IPS DF 6.9 (cell line): ENCODE measurements at regions not wholly inside any gene's neighbourhood (a gene's known extent, or its start where the extent isn't known, plus 50 kb on each side); places are given as distances from the start of the nearest gene placed in this dataset.
"Not testable (repeated sequence)": the region's sequence is repeated elsewhere in the genome, so short reads cannot be mapped to it uniquely, and the experiment has no call there.

Source experiments
- DNase-seq: peaks from one replicate; pipeline ENCODE4 v3.0.0-alpha.2; 2013; ENCODE audit warnings: low read depth, low spot score
- H3K27ac ChIP-seq: one replicate; pipeline ENCODE4 v1.5.1; 2013; ENCODE audit warnings: low read length, control low read depth
- H3K27me3 ChIP-seq: 2 replicates; pipeline ENCODE4 v1.6.1; 2013; ENCODE audit warnings: mild to moderate bottlenecking, low read length; ENCODE audit not compliant: control insufficient read depth, insufficient read depth
- H3K36me3 ChIP-seq: 2 replicates; pipeline ENCODE4 v1.6.1; 2013; ENCODE audit warnings: low read length; ENCODE audit not compliant: control insufficient read depth, insufficient read depth
- H3K4me1 ChIP-seq: 2 replicates; pipeline ENCODE4 v1.6.1; 2013; ENCODE audit warnings: low read length; ENCODE audit not compliant: control insufficient read depth, insufficient read depth
- H3K4me3 ChIP-seq: 2 replicates; pipeline ENCODE4 v1.5.1; 2013; ENCODE audit warnings: mild to moderate bottlenecking, low read length
- H3K9me3 ChIP-seq: 2 replicates; pipeline ENCODE4 v1.6.1; 2013; ENCODE audit warnings: low read length, inconsistent platforms; ENCODE audit not compliant: control insufficient read depth, insufficient read depth
- whole genome bisulfite sequencing: extraction: QIAGEN DNeasy Blood & Tissue Kit; methylation state at CpG from one replicate; pipeline ENCODE4 v1.1.7; 2013; ENCODE audit warnings: mixed read lengths, missing lambda C conversion rate; ENCODE audit not compliant: insufficient read length, insufficient coverage; 5-methylcytosine and 5-hydroxymethylcytosine counted together

- Histone ChIP-seq H3K27me3 (no peaks in the 10 kb centered on the region), H3K9me3 (no peaks in the 10 kb centered on the region), H3K27ac (no peak overlapping the region), H3K4me1 (no peaks in the 10 kb centered on the region), H3K4me3 (no peak overlapping the region), H3K36me3 (no peaks in the 10 kb centered on the region)
- DNase-seq: no peak
Measured at GRCh38 chrY:15871570-15871969, 1347.2 kb downstream of the NLGN4Y start.

- H3K27ac ChIP-seq, H3K27me3 ChIP-seq, H3K4me1 ChIP-seq, DNase-seq, H3K9me3 ChIP-seq, H3K36me3 ChIP-seq, H3K4me3 ChIP-seq: not testable (repeated sequence)
- WGBS: no CpG with 5 or more reads among the region's 4 CpGs
Measured at GRCh38 chrY:15875881-15876280, 1351.6 kb downstream of the NLGN4Y start.

- not testable (repeated sequence) for H3K4me1 ChIP-seq, H3K4me3 ChIP-seq, H3K27me3 ChIP-seq, H3K9me3 ChIP-seq, DNase-seq, H3K36me3 ChIP-seq, H3K27ac ChIP-seq
- WGBS: no CpG with 5 or more reads among the region's 4 CpGs
Measured at GRCh38 chrY:15903524-15903923, 1379.2 kb downstream of the NLGN4Y start.

- H3K36me3 ChIP-seq: no peaks in the 10 kb centered on the region
- DNase-seq: no peak
Measured at GRCh38 chrY:15905557-15905956, 1381.2 kb downstream of the NLGN4Y start.

GRCh38 chrY:15926499-15926898 lies 1402.2 kb downstream of the NLGN4Y start:
- DNase-seq: no peak
- WGBS: no CpG with 5 or more reads among the region's 2 CpGs
- H3K9me3 ChIP-seq: no peaks in the 10 kb centered on the region
- H3K27ac ChIP-seq: no peak overlapping the region
- no peaks in the 10 kb centered on the region for H3K36me3 ChIP-seq
- H3K4me1 ChIP-seq: no peaks in the 10 kb centered on the region
- no peak overlapping the region for H3K4me3 ChIP-seq
- H3K27me3 ChIP-seq: no peaks in the 10 kb centered on the region

More at GRCh38 chrY:15905557-15905956, 1381.2 kb downstream of the NLGN4Y start:
- Histone ChIP-seq H3K27ac (no peak overlapping the region), H3K9me3 (no peaks in the 10 kb centered on the region), H3K4me3 (no peak overlapping the region), H3K27me3 (no peaks in the 10 kb centered on the region), H3K4me1 (no peaks in the 10 kb centered on the region)
- no CpG with 5 or more reads among the region's 2 CpGs for WGBS

- H3K27ac ChIP-seq: no peak overlapping the region
- no peak overlapping the region for H3K4me3 ChIP-seq
- no peaks in the 10 kb centered on the region for H3K36me3 ChIP-seq
- H3K9me3 ChIP-seq: no peaks in the 10 kb centered on the region
- H3K27me3 ChIP-seq: no peaks in the 10 kb centered on the region
- no peak for DNase-seq
- H3K4me1 ChIP-seq: no peaks in the 10 kb centered on the region
Measured at GRCh38 chrY:15938791-15939190, 1414.5 kb downstream of the NLGN4Y start.

- H3K36me3 ChIP-seq: no peaks in the 10 kb centered on the region
- H3K4me3 ChIP-seq: no peak overlapping the region
- H3K27ac ChIP-seq: no peak overlapping the region
- no peak for DNase-seq
- no CpG with 5 or more reads among the region's 4 CpGs for WGBS
- H3K9me3 ChIP-seq: no peaks in the 10 kb centered on the region
- no peaks in the 10 kb centered on the region for H3K27me3 ChIP-seq
- H3K4me1 ChIP-seq: no peaks in the 10 kb centered on the region
Measured at GRCh38 chrY:15951041-15951440, 1426.7 kb downstream of the NLGN4Y start.

GRCh38 chrY:15968800-15969199 lies 1444.5 kb downstream of the NLGN4Y start:
- H3K4me1 ChIP-seq: no peaks in the 10 kb centered on the region
- WGBS: no CpG with 5 or more reads among the region's 2 CpGs

GRCh38 chrY:15973200-15973599 lies 1448.9 kb downstream of the NLGN4Y start:
- no peaks in the 10 kb centered on the region for H3K9me3 ChIP-seq
- WGBS: 100% methylated on average over 1 of the region's 8 CpGs

More at GRCh38 chrY:15968800-15969199, 1444.5 kb downstream of the NLGN4Y start:
- Histone ChIP-seq H3K27ac (no peak overlapping the region), H3K4me3 (no peak overlapping the region), H3K36me3 (no peaks in the 10 kb centered on the region), H3K9me3 (no peaks in the 10 kb centered on the region), H3K27me3 (no peaks in the 10 kb centered on the region)
- DNase-seq: no peak

GRCh38 chrY:15976771-15977170 lies 1452.4 kb downstream of the NLGN4Y start:
- no peaks in the 10 kb centered on the region for H3K9me3 ChIP-seq
- no peak overlapping the region for H3K27ac ChIP-seq
- no peaks in the 10 kb centered on the region for H3K4me1 ChIP-seq
- H3K36me3 ChIP-seq: no peaks in the 10 kb centered on the region
- H3K27me3 ChIP-seq: no peaks in the 10 kb centered on the region
- DNase-seq: no peak
- no CpG with 5 or more reads among the region's 4 CpGs for WGBS
- H3K4me3 ChIP-seq: no peak overlapping the region

More at GRCh38 chrY:15973200-15973599, 1448.9 kb downstream of the NLGN4Y start:
- no peak overlapping the region for H3K27ac ChIP-seq
- no peaks in the 10 kb centered on the region for H3K36me3 ChIP-seq
- H3K4me1 ChIP-seq: no peaks in the 10 kb centered on the region
- DNase-seq: no peak
- no peaks in the 10 kb centered on the region for H3K27me3 ChIP-seq
- no peak overlapping the region for H3K4me3 ChIP-seq

- H3K9me3 ChIP-seq: no peaks in the 10 kb centered on the region
- WGBS: no CpG with 5 or more reads among the region's 3 CpGs
- H3K27ac ChIP-seq: no peak overlapping the region
- H3K4me1 ChIP-seq: no peaks in the 10 kb centered on the region
- no peak for DNase-seq
- no peak overlapping the region for H3K4me3 ChIP-seq
- H3K27me3 ChIP-seq: no peaks in the 10 kb centered on the region
- H3K36me3 ChIP-seq: no peaks in the 10 kb centered on the region
Measured at GRCh38 chrY:15978503-15978902, 1454.2 kb downstream of the NLGN4Y start.
